Superior temporal gyrus (tissue), 1 donor: ENCODE measurements at regions not wholly inside any gene's neighbourhood (a gene's known extent, or its start where the extent isn't known, plus 50 kb on each side); places are given as distances from the start of the nearest gene placed in this dataset.
A peak's percentile ranks its signal among the peaks of the same experiment; 100 is the strongest.

ENCODE experiments used
- DNase-seq: peaks from one replicate; pipeline ENCODE4 v3.0.0-alpha.2; 2016; ENCODE audit errors: extremely low spot score

DNA sequence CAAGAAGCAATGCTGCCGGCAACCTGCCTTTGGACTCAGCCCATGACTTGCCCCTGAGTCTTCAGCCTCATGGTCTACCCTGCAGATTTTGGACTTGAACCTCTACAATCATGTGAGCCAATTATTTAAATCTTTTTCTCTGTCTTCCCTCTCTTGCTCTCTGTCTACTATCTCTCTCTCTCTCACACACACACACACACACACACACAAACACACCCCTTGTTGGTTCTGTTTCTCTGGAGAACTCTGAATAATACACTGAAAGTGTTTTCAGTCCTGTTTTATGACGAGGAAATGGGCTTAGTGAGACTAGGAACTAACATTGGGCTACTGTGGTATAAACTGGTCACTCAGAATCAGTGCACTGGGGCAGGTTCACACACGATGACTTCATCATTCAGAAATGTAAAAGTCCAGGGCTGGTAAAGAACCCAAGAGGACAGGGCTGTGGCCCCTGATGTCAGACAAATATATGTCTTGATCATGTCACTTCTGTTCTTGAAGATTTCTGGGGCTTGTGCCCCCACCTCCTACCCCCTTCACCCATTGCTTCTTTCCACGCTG is 266.1 kb upstream of the SIX2 start:
- no peak for DNase-seq

- no peak for DNase-seq
Measured at GRCh38 chr2:45274250-45274926, 265.1 kb upstream of the SIX2 start.

- DNase-seq, result no peak
Measured at GRCh38 chr2:45273412-45274249, 264.4 kb upstream of the SIX2 start.

DNA sequence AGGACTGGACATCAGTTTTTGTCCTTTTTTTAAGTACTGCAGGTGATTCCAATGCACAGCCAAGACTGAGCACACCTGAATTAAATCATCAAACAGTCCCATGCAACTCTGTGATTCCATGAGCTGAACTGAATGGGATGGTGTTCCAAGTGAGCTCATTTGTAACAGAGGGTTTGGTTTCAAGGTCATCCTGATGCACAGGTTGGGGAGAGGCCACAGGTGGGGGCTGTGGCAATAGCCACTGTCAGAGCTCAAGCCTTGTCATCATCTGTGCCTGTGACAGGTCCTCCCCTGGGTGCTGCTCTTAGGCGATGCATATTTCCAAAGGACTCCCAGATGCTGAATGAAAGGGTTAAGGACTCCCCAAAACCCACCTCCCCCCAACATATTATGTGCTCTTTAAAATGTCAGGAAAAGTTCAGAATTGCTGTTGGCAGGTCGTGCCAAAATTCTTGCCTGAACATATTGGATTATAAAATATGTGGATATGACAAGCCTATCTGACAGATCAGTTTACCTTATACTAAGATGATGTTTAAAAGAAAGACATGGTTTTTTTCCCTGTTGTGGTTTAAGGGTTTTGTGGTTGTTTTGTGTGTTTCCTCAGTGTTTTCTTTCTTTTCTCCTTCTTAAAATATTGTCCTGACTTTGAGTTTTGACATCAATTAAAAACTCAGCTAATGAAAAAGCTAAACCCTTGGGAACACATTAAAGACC is 263.5 kb upstream of the SIX2 start:
- DNase-seq, result no peak

- DNase-seq, result no peak
Measured at GRCh38 chr2:45269149-45269793, 260.0 kb upstream of the SIX2 start.

DNA sequence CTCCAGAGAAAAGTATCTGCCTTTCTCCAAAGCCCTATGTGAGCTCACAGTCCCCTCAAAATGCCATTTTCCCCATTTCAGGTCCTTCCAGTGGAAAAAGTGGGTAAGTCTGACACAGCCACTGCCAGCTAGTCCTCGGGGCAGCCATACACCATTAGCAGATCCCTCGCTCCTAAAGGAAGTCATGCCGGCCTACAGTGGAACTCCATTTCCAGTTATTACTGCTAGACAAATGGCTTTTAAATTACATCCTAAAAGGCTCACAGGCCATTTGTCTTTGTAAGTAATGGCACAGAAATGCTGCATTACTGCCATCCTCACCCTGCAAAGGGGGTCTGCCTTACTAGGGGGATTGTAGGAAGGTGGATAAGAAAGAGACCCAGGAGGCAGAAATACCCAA is 259.4 kb upstream of the SIX2 start:
- DNase-seq, result no peak

GRCh38 chr2:45267062-45267792 is 258.0 kb upstream of the SIX2 start:
- no peak for DNase-seq

DNA sequence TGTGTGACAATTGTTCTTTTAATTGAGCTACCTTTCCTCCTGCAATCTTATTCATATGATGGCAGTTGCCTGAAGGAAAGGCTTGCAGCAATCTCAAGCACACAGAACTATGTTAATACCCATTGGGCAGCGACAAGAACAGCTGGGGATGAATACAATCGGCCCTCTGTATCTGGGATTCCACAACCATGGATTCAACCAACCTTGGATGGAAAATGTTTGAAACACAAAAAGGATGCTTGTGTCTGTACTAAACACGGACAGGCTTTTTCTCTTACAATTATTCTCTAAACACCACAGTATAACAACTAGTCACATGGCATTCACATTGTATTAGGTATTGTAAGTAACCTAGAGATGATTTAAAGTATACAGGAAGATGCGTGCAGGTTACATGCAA is 256.1 kb upstream of the SIX2 start:
- DNase-seq, result peak; percentile 73

DNA sequence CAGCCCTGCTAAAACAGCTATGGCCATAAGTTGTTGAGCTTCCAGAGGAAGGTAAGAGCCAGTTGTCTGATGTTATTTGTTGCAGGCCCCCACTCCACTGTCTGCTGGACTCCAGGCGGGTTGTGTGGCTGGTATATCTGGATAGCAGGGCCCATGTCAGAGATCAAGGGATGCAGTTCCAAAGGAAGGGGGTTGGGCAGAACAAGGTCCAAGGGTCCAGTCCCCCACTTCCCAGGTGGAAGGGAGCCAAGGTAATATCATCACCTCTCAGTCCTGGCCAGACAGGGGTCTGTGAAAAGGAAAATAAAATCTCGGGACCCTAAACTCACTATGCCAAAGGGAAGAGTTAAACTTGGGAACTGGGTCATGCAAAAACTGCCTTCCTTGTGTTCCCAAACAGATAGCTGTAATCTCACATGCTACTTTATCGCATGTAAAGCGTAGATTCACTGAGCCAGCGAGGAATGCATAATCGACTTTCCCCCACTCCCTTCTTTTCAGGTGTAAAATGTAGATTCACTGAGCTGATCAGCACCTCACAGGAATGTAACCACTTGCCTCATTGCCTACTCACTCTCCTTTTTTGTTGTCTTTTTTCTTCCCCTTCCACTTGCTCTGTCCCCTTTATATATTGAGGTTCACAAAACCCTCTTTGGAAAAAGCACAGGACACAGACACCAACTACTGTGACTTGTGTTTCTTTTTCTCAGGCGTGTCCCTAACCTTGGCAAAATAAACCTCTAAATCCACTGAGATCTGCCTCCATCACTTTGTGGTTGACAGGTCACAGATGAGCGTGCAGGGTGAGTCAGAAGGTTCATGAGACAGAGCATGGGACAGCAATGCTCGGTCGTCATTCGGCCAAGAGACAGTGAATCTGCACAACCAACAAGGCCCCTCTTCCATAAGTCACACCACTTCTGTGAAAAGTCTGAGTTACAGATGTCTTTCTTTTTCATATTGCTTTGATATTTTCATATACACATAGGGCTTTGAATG is 255.3 kb upstream of the SIX2 start:
- no peak for DNase-seq

DNA sequence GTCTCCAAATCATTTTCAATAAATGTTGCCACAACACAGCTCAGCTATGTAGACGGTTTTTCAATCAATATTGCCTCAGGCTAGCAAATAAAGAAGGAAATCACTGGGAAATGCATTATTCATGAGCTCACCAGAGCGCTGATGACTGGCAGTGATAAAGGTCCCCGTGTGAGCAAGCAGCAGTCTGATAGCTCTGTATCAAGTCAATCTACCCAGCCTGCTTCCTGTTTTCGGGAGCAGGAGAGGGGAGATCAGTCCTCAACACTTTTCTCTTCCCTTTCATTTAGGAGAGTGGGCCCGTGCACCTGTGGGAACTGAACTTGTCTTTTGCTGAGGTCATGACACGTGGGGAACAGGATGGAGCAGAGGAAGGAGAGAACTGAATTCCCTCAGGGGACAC is 253.9 kb upstream of the SIX2 start:
- no peak for DNase-seq

GRCh38 chr2:45261746-45262145 is 252.5 kb upstream of the SIX2 start:
- no peak for DNase-seq

GRCh38 chr2:45260946-45261345 is 251.7 kb upstream of the SIX2 start:
- no peak for DNase-seq

GRCh38 chr2:45259547-45260160 is 250.4 kb upstream of the SIX2 start:
- no peak for DNase-seq

GRCh38 chr2:45259138-45259537 is 249.9 kb upstream of the SIX2 start:
- no peak for DNase-seq

- no peak for DNase-seq
Measured at GRCh38 chr2:45258311-45258710, 249.1 kb upstream of the SIX2 start.

- DNase-seq, result no peak
Measured at GRCh38 chr2:45257820-45258219, 248.6 kb upstream of the SIX2 start.

GRCh38 chr2:45256867-45257641 is 247.8 kb upstream of the SIX2 start:
- no peak for DNase-seq

DNA sequence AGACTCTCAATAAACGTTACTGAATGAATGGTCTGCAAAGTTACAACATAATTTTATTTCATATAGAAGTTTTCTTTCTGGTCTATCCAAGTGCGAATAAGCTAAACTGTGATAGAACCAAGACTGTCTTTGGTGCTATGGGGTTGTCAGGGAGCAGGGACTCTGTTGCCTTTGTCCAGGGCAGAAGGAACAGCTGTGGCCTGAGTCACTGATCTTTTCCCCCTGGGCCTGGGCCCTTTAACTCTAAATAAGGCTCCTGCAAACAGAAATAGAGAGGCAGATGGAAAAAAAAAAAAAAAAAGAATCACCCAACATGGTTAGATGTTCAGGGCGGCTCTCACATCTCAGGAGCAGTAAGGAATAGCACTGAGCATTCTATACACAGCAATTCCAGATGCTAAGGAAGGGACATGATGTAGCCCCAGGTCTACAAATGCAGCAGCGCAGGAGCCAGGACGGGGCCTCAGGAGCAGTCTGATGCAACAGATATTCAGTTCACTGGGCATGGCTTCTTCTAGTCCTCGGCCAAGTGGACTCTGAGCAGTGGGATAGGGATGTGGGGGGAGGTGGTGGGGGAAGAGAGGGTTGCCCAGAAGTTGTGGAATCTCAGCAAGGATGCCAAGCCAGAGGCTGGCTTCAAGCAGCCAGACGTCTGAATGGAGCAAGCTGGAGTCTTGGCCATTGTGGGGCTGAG is 247.1 kb upstream of the SIX2 start:
- DNase-seq, result no peak
